ENCODE measurements at regions not wholly inside any gene's neighbourhood (a gene's known extent, or its start where the extent isn't known, plus 50 kb on each side); places are given as distances from the start of the nearest gene placed in this dataset.

GRCh38 chr20:11083841-11084240 lies 410.0 kb upstream of the JAG1 start:
- no peaks in the 10 kb centered on the region for H3K27me3 Mint-ChIP-seq (ENCODE audit: low read depth)

GRCh38 chr20:11084508-11084907 lies 410.7 kb upstream of the JAG1 start:
- no peak overlapping the region for H3K27ac Mint-ChIP-seq (ENCODE audit: unreplicated experiment)
- H3K4me3 Mint-ChIP-seq = no peak overlapping the region
- H3K27me3 Mint-ChIP-seq (ENCODE audit: low read depth) = no peaks in the 10 kb centered on the region
- DNase-seq (ENCODE audit: low read depth, low spot score) = no peak
- peaks cover 19% of the 10 kb centered on the region for H3K4me1 Mint-ChIP-seq
- H3K9me3 Mint-ChIP-seq = peaks cover 15% of the 10 kb centered on the region
- peaks cover 2% of the 10 kb centered on the region for H3K36me3 Mint-ChIP-seq (ENCODE audit: low read depth)
- TF ChIP-seq CTCF (conservative IDR thresholded peaks at IDR 0.05) = no peak

More at GRCh38 chr20:11083841-11084240, 410.0 kb upstream of the JAG1 start:
- Mint-ChIP-seq H3K27ac (ENCODE audit: unreplicated experiment) (no peak overlapping the region), H3K9me3 (peaks cover 12% of the 10 kb centered on the region), H3K36me3 (ENCODE audit: low read depth) (peaks cover 2% of the 10 kb centered on the region), H3K4me1 (peaks cover 21% of the 10 kb centered on the region), H3K4me3 (no peak overlapping the region)
- TF ChIP-seq CTCF (conservative IDR thresholded peaks at IDR 0.05) = no peak
- no peak for DNase-seq (ENCODE audit: low read depth, low spot score)

- Mint-ChIP-seq H3K4me3 (no peak overlapping the region), H3K36me3 (ENCODE audit: low read depth) (peaks cover 2% of the 10 kb centered on the region), H3K27ac (ENCODE audit: unreplicated experiment) (no peak overlapping the region), H3K27me3 (ENCODE audit: low read depth) (no peaks in the 10 kb centered on the region), H3K9me3 (peaks cover 15% of the 10 kb centered on the region), H3K4me1 (peaks cover 17% of the 10 kb centered on the region)
- DNase-seq (ENCODE audit: low read depth, low spot score) = no peak
- no peak for TF ChIP-seq CTCF (conservative IDR thresholded peaks at IDR 0.05)
Measured at GRCh38 chr20:11086970-11087369, 413.2 kb upstream of the JAG1 start.

- Mint-ChIP-seq H3K4me1 (peaks cover 17% of the 10 kb centered on the region), H3K27ac (ENCODE audit: unreplicated experiment) (no peak overlapping the region), H3K4me3 (no peak overlapping the region), H3K36me3 (ENCODE audit: low read depth) (peaks cover 2% of the 10 kb centered on the region), H3K9me3 (peaks cover 11% of the 10 kb centered on the region), H3K27me3 (ENCODE audit: low read depth) (no peaks in the 10 kb centered on the region)
- TF ChIP-seq CTCF (conservative IDR thresholded peaks at IDR 0.05) = no peak
- DNase-seq (ENCODE audit: low read depth, low spot score) = no peak
Measured at GRCh38 chr20:11090751-11091150, 417.0 kb upstream of the JAG1 start.

GRCh38 chr20:11091511-11091910 lies 417.7 kb upstream of the JAG1 start:
- H3K27ac Mint-ChIP-seq (ENCODE audit: unreplicated experiment) = no peak overlapping the region
- H3K27me3 Mint-ChIP-seq (ENCODE audit: low read depth) = no peaks in the 10 kb centered on the region
- peaks cover 17% of the 10 kb centered on the region for H3K4me1 Mint-ChIP-seq
- TF ChIP-seq CTCF (conservative IDR thresholded peaks at IDR 0.05) = no peak
- no peak overlapping the region for H3K4me3 Mint-ChIP-seq
- no peak for DNase-seq (ENCODE audit: low read depth, low spot score)
- peaks cover 15% of the 10 kb centered on the region for H3K9me3 Mint-ChIP-seq
- H3K36me3 Mint-ChIP-seq (ENCODE audit: low read depth) = peaks cover 2% of the 10 kb centered on the region

- H3K4me1 Mint-ChIP-seq = peaks cover 11% of the 10 kb centered on the region
- H3K9me3 Mint-ChIP-seq = peaks cover 12% of the 10 kb centered on the region
- no peak for TF ChIP-seq CTCF (conservative IDR thresholded peaks at IDR 0.05)
- DNase-seq (ENCODE audit: low read depth, low spot score) = no peak
- no peak overlapping the region for H3K4me3 Mint-ChIP-seq
- H3K27me3 Mint-ChIP-seq (ENCODE audit: low read depth) = no peaks in the 10 kb centered on the region
- peaks cover 2% of the 10 kb centered on the region for H3K36me3 Mint-ChIP-seq (ENCODE audit: low read depth)
- H3K27ac Mint-ChIP-seq (ENCODE audit: unreplicated experiment) = no peak overlapping the region
Measured at GRCh38 chr20:11092151-11092550, 418.4 kb upstream of the JAG1 start.

Data from neural crest cell (in vitro differentiated cells).